Superior temporal gyrus (tissue), 1 donor: ENCODE measurements at regions not wholly inside any gene's neighbourhood (a gene's known extent, or its start where the extent isn't known, plus 50 kb on each side); places are given as distances from the start of the nearest gene placed in this dataset.
"Not testable (repeated sequence)": the region's sequence is repeated elsewhere in the genome, so short reads cannot be mapped to it uniquely, and the experiment has no call there.

Experiments used
- DNase-seq: peaks from one replicate; pipeline ENCODE4 v3.0.0-alpha.2; 2016; ENCODE audit errors: extremely low spot score

DNA sequence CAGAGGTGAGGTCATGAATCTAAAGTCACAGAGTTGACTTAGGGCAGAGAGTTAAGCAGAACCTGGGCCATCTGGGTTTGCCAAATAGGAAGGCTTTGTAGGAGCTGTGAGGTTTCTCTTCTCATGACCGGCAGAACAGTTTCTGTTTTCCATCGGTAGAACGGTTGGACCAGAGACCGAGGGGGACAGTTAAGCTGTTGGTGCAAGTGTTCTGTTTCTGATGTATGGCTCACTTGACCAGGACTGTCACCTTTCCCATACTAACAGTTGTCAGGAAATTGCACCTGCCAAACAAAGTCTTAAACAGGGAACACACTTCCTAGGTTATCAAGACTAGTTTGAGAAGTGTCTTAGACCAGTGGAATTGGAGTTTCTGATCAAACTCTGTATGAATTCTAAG lies 158.3 kb downstream of the PDCD6IP start:
- DNase-seq: no peak

DNA sequence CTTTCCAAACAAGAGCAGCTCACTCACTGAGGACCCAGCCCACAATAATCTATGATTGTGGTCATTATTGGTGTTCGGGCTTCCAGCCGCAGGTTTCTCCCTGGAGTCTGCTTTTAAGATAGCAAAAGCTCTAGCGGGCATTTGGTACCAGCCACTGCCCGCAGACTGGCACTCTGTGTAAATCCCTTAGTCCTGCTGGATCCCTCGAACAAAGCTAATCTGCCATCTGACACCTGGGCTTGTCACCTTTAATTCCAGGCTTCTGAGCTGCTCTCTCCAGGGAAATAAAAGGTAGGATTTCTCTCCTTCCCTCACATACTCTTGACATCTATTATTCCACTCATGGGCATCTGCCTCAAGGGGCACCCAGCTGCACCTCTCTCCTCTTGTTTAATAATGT lies 158.7 kb downstream of the PDCD6IP start:
- DNase-seq: no peak

DNA sequence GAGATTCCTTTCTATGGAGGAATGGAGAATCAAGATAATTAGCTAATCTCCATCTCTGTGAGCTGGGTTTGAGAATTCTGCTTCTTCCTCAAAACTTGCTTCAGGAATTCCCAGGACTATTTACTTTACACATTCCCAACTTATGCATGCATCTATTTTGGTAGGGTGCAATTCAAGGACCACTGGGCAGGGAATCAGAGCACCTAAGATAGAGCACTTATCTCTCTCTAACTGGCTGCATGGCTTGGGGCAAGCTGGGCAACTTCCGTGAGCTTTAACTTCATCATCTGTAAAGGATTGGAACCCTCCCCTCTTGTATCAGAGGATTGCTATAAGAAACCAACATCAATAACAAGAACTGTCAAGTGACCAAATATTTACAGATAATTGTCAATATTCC lies 160.2 kb downstream of the PDCD6IP start:
- DNase-seq: no peak

DNA sequence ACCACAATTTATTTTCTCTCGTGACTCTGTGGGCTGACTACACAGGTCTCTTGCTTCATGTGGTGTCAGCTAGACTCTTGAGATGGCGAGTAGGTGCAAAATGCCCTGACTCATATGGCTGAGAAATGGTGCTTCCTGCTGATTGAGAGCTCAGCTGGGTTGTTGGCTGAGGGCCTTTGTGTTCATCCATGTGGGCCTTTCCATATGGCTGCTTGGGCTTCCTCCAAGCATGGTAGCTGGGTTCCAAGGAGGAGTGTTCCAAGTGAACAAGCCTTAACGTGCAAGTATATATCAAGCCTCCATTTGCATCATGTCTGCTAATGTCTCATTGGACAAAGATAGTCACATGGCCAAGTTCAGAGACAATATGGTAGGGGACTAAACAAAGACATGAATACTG lies 164.0 kb downstream of the PDCD6IP start:
- DNase-seq: no peak

DNA sequence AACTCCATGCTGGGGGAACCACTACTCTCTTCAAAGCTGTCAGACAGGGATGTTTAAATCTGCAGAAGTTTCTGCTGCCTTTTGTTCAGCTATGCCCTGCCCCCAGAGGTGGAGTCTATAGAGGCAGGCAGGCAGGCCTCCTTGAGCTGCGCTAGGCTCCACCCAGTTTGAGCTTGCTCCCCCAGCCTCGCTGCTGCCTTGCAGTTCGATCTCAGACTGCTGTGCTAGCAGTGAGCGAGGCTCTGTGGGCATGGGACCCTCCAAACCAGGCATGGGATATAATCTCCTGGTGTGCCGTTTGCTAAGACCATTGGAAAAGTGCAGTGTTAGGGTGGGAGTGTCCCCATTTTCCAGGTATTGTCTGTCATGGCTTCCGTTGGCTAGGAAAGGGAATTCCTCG lies 171.8 kb downstream of the PDCD6IP start:
- not testable (repeated sequence) for DNase-seq

DNA sequence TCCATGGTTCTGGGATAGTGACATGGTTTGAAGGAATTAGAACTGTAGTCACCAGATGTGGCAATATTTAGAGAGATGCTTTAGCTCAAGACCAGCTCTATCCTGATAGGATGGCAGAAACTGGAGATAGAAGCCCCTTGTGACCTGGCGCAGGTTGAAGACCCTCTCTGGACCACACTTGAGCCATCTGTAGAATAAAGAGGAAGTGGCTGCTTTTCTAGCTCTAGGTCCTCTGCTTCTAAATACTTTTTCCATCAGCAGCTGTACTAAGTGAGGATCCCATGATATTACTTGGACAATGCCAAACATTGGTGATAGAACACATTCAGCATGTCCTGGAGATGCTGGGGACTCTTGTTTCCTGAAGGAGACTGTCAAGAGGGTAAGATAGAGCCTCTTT lies 172.6 kb downstream of the PDCD6IP start:
- no peak for DNase-seq

DNA sequence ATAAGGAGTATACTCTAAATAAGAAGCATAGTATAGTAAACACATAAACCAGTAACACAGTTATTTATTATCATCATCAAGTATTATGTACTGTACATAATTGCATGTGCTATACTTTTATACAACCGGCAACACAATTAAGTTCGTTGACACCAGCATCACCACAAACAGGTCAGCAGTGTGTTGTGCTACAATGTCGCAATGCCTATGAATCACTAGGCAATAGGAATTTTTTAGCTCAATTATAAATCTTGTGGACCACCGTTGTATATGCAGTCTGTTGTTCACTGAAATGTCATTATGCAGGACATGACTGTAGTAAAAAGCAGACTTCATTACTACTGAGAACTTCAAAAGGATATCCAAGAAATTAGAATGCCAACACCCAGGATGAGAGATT lies 177.0 kb downstream of the PDCD6IP start:
- no peak for DNase-seq

DNA sequence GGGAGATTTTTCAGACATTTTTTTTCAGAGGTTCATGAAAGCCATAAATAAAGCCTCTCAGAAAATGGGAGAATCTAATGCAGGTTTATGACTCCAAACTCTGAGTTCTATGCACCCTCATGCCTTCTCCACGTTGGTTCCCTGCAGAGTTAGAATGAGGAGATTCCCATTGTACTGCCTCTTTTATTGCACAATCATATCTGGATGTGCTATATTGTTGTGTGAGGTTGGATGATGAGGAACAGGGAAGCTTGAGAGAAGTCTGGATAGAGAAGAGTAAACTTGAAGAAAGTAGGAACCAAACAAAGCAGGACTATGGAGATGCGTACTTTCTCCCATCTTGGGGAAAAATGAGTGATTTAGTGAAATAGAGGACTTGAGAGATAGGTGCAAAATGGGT lies 178.8 kb downstream of the PDCD6IP start:
- no peak for DNase-seq

DNA sequence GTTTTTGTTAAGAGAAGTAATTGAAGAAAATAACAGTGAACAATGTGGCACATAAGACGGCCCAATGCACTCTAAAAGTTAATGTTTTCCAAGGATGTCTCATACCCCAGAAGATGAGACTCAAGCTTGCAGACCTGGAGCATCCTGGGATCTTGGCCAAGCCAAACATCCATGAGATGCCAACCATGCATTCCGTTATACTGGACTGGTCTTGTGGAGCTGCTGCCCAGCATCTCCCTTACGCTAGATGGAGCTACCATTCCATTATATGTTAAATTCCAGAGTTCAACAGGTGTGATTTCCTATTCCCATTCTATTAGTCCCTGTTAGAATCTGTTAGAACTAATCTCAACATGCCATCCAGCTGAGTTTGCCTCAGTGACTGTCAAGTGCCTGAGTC lies 181.8 kb downstream of the PDCD6IP start:
- no peak for DNase-seq

DNA sequence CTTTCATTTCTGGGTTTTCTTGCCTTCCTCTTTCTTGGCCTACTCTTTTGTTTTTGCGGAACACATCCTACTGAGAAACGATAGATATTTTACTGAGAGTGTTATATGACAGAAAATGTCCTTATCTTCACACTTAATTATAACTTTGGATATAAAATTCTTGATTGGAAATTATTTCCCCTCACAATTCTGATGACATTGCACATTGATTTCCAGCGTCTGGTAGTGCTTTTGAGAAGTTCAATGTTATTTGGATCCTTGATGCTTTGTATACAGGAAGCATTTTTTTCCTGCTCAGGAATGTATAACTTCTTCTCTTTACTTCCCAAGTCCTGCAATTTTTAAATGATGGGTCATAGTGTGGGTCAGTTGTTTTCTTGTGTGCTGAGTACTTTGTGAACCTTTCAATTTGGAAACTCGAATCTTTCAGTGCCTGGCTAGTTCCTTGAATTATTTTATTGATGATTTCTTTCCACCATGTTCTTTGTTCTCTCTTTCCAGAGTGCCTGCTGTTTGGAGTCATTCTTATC lies 183.9 kb downstream of the PDCD6IP start:
- no peak for DNase-seq

DNA sequence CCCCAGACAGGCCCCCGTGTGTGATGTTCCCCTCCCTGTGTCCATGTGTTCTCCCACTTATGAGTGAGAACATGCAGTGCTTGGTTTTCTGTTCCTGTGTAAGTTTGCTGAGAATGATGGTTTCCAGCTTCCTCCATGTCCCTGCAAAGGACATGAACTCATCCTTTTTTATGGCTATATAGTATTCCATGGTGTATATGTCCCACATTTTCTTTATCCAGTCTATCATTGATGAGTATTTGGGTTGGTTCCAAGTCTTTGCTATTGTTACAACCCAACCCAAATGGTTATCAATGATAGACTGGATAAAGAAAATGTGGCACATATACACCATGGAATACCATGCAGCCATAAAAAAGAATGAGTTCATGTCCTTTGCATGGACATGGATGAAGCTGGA lies 184.5 kb downstream of the PDCD6IP start:
- not testable (repeated sequence) for DNase-seq

DNA sequence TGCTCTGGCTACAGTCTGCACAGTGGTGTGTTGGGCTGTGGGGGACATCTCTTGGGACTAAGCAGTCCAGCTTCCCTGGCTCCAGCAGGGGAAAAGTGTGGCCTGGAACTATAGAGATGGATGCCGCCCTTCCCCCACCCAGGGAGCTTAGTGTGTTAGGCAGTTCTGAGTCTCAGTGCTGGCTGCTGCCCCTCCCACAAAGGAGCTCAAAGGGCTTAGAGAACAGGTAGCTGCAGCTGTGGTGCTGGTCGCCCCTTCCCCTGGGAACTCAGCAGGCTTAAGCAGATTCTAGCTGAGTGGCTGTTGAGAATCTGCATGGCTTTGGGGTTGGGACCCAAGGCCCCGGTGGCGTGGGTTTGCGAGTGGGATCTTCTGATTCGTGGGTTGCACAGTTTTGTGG lies 190.8 kb downstream of the PDCD6IP start:
- DNase-seq: no peak

DNA sequence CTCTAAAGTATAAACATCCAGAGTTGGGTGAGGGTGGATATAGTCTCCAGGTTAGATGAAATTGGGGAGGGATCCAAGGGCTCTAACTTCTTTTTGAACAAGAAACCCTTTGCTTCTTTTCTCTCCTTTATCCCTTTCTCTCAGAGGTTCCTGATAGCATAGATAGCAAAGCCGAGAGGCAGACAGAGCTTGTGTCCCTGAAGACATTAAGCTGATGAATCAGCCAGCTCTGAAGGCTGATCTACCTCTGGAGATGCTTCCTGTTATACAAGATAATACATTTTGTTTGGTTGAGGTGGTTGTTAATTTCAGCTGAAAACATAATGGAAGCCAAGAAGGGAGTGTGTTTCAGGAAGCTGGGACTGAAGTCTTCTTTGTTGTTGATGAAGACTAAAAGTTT lies 193.2 kb downstream of the PDCD6IP start:
- no peak for DNase-seq

DNA sequence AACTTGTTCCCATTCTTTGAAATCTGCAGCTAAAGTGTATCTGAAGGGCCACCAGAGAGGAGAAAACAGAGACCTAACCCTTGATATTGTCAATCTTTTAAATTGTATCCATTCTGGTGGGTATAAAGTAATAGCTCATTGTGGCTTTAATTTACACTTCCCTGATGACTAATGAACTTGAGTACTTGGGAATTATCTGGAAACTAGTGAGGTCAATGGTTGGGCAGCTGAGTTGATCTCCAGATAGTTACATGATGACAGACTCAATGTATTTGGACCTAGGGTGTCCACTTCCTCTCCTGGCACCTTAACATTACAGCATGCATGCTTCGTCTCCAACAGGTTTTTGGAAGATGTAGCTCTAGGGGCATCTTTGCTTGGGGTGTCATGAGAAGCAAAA lies 195.2 kb downstream of the PDCD6IP start:
- no peak for DNase-seq

DNA sequence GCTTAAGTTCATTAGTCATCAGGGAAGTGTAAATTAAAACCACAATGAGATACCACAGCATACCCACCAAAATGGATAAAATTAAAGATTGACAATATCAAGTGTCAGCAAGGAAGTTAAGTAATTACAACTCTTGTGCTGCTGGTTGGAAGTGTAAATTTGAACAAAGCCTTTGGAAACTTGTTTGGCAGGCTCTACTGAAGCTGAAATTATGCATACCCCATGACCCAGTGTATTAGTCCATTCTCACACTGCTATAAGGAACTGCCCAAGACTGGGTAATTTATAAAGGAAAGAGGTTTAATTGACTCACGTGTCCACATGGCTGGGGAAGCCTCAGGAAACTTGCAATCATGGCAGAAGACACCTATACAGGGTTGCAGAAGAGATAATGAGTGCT lies 196.1 kb downstream of the PDCD6IP start:
- no peak for DNase-seq

DNA sequence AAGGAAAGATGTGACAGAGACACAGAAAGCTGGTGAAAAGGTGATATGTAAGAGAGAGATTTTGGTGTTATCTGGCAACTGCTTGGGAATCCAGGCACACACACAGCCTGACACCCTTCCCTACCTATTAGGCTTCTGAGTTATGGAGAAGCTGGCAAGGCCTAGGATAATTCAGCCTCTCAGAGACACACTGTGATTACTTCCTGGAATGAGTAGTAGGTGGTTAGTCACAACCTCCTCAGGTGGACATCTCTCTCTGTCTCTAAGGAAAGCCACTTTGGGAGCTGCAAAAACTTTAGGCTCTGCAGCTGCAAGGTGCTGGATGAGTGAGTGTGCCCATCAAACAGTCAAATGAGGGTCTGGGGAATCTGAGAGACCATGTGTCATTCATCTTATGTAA lies 201.9 kb downstream of the PDCD6IP start:
- no peak for DNase-seq

DNA sequence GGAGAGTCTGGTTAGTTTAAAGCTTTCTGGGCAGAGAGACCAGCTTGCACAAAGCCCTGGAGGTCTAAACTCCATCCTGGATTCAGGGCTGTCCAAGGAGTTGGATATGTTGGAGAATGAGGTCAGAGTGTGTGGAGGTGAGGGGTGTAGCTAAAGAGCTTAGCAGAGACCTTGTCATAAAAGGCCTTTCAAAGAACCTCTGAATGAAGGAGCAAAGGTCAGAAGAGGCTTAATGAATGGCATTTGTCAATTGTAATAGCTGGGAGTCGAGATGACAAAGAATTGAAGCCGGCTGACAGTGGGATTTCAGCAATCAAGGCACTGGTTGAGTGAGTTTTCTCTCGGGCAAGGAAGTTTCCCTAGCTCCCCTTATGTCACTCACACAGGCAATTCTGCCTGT lies 202.6 kb downstream of the PDCD6IP start:
- DNase-seq: no peak

DNA sequence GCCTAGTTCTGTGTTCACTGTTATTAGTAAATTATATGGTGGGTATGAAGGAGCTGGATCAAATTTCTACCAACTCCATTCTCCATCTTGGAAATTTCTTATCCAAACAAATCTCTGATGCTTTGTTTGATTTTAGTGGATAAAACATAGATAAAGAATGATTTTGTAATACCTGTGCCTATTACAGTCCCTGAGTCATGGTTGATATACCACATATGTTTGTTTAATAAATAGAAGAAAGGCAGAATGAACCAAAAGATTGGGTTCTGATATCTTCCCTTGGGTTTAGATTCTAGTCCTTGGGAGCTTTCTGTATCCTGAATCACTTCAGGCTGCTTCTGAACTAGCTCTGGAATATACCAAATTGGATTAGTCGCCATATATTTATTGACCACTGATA lies 203.6 kb downstream of the PDCD6IP start:
- DNase-seq: no peak

DNA sequence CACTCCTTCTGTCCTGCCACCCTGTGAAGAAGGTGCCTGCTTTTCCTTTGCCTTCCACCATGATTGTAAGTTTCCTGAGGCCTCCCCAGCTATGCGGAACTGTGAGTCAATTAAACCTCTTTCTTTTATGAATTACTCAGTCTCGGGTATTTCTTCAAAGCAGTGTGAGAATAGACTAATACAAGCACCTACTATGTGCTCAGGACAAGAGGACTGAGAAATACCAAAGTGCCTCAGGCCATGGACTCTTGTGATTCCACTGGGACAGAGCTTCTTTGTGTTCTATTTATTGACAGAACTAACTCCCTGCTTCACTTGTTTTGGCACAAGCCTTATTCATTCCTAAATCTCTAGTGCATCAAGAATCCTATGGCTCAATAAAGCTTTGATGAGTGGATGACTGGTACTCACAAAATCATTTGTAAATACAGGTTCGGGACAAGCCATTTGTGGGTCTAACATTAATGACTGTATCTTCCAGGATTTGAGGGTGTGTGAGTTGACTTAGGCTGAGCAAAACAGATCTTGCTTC lies 204.2 kb downstream of the PDCD6IP start:
- no peak for DNase-seq

DNA sequence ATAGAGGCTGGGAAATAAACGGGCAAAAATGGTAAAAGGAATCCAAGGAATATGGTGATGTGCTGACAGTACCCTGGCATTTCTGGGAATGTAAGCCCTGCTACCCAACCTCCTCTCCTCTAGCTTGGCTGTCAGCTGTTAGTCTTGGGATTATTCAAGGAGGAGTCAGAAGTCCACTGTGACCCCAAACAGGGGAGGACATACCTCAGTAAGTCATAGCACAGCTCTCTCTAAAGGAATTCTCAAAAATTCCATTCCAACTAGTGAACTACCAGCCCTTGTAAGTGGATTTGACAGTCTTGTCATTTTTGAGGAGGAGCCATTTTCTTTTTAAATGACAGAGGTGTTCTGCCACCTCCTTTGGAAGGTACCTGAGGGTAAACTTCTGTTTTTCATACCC lies 207.5 kb downstream of the PDCD6IP start:
- no peak for DNase-seq

DNA sequence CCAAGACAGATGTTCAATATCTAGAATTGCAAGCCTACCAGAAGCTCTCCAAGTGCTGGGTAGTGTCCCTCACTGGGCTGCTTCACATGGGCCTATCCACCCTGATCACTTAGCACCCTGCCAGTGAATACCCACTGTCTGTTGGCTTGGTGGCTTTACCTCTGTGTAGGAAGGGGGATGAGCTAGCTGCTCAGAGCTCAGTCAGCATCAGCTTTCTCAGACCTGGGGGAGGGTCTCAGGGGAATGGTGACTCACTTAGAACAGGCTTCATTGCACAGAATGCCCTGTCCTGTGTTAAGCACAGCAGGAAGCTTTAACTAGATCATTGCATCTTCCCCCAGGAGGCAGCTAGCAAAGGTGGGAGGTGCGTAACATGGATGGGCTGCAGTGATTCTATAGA lies 209.8 kb downstream of the PDCD6IP start:
- DNase-seq: no peak

DNA sequence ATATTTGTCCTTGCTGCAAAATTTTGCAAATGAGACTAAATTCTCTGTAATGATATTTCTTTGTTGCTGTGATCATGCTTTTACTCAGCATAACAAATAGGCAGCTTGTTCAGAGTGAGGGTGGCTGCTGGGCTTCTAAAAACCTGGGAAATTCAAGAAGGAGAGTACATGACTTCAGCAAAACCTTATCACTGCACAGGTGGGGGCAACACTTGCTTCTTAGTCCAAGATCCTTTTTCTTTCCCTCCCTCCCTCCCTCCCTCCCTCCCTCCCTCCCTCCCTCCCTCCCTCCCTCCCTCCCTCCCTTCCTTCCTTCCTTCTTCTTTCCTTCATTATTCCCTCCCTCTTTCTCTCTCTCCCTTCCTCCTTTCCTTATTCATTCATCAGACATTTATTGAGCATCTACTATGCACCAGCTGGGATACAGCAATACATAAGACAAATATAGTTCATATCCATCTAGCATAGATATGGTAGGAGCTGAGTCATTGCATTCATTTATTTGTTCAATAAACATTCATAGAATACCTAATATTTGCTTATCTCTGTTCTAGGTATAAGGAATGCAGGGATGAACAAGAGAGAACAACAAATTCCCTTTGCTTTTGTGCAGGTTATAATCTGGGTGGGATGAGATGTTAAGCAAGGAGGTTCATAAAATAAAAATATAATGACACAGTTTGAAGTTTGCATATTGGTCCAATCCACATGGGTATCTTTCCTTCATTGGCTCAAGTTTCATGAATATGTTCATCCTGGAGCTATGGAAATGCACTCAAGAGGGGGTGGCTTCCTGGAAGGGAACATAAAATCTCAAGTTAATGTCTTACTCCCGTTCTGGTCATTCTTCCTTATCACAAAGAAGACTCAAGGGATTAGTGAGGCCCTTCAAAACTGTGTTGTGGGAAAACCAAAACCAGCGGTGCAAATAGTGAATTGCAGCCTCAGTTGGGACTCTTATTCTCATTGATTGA lies 210.7 kb downstream of the PDCD6IP start:
- no peak for DNase-seq
